HG02610 (cell line): ENCODE measurements at regions not wholly inside any gene's neighbourhood (a gene's known extent, or its start where the extent isn't known, plus 50 kb on each side); places are given as distances from the start of the nearest gene placed in this dataset.

Source experiments
- ATAC-seq: cut with Tn5 transposase; IDR thresholded peaks from one replicate; pipeline ENCODE4 v1.9.1; 2021; ENCODE audit warnings: mild to moderate bottlenecking, moderate library complexity; ENCODE audit not compliant: unreplicated experiment

DNA sequence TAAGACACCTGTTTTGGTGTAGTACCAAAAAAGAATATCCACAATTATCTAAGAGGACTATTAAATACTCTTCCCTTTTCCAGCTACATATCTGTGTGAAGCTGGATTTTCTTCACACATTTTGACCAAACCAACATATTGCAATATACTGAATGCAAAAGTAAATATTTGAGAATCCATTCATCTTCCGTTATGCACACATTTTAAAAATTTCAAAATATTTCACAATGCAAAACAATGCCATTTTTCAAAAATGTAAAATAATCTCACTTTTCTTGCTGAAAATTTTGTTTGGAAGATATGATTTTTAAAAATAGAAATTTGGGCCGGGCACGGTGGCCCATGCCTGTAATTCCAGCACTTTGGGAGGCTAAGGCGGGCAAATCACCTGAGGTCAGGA lies 133.9 kb upstream of the FUT8 start:
- no peak for ATAC-seq

DNA sequence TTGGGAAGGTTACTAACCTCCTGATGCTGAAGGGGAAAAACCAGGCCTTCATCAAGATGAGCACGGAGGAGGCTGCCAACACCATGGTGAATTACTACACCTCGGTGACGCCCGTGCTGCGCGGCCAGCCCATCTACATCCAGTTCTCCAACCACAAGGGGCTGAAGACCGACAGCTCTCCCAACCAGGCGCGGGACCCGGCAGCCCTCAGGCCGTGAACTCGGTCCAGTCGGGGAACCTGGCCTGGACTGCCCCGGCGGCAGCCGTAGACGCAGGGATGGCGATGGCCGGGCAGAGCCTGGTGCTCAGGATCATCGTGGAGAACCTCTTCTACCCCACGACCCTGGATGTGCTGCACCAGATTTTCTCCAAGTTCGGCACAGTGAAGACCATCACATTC lies 133.0 kb upstream of the FUT8 start:
- no peak for ATAC-seq

DNA sequence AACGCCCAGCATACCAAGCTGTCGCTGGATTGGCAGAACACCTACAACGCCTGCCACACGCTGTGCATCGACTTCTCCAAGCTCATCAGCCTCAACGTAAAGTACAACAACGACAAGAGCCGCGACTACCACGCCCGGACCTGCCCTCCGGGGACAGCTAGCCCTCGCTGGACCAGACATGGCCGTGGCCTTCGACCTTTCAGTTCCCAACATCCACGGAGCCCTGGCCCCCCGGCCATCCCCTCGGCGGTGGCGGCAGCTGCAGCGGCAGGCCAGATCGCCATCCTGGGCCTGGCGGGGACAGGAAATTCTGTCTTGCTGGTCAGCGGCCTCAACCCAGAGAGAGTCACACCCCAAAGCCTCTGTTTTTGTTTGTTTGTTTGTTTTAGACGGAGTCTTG lies 132.6 kb upstream of the FUT8 start:
- ATAC-seq, result no peak

DNA sequence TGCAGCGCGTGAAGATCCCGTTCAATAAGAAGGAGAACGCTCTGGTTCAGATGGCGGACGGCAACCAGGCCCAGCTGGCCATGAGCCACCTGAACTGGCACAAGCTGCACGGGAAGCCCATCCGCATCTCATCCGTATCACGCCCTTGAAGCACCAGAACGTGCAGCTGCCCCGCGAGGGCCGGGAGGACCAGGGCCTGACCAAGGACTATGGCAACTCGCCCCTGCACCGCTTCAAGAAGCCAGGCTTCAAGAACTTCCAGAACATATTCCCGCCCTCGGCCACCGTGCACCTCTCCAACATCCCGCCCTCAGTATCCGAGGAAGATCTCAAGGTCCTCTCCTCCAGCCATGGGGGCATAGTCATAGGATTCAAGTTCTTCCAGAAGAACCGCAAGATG lies 131.9 kb upstream of the FUT8 start:
- no peak for ATAC-seq

DNA sequence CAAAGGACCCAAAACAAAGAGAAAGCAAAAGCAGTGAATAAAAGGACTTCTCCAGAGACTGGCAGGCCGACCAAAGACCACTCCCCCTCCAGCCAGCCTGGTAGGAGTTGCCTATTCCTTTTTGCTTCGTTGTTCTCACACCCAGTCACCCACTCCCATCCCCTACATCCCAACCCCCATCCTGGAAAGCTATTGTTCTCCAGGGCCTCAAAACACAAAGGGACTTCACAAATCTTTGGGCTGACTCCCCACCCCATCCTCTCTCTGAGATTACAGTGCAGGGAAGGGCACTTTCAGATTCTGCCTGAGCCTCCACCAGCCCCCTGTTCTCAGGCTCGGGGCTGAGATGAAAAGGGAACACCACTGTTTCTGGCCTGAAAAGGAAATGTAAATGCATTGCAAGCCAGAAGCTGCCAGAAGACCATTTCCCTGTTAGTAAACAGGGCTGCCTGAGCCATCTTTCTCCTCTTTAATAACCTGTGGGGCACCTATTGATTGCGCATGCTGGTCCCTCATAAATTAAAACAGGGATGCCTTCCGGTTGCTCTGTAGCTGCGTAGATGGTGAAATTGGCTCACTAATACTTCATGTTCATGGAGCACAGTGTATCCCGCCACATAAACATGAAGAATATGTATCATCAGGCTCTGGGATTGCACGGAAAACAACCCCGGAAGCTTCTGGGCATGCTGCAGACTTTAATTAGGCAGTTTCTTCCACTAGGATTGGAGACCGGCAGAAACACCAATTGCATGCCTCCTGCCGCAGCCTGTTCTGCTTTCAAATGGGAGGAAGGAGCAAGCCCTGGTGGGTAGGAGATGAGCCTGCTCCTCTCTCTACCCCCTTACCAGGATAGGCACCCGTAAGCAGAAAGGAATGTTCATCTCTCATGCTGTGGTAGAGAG lies 130.3 kb upstream of the FUT8 start:
- ATAC-seq, result no peak

DNA sequence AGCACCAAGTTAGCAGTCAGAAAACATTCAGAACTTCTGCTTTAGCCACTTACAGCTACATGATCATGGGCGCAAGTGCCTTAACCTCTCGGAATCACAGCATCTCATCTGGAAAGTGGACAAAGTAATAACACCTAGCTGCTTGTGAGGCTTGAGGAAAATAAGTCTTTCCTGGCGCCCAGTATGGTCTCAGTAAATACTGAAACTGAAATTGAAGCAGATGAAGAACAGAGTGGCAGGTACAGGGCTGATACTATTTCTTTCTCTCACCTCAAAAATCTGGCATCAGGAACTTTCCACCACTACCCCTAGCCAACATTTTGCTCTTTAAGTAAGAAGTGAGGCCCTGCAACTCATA lies 129.7 kb upstream of the FUT8 start:
- ATAC-seq, result no peak

DNA sequence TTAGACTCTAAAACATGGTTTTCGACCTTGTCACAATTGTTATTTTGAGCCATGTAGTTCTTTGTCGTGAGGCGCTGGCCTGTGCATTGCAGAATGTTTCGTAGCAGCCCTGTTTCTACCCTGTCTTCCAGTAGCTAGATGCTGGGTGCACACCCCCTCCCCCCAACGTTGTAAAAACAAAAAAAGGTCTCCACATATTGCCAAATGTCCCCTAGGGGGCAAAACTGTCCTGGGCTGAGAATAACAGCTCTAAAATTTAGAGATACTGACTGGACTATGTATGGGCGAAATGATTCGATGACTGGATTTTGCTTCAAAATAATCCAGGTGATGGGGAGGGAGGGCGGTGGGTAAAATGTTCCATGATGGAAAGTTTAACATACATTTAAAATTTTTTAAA lies 126.1 kb upstream of the FUT8 start:
- ATAC-seq, result no peak

DNA sequence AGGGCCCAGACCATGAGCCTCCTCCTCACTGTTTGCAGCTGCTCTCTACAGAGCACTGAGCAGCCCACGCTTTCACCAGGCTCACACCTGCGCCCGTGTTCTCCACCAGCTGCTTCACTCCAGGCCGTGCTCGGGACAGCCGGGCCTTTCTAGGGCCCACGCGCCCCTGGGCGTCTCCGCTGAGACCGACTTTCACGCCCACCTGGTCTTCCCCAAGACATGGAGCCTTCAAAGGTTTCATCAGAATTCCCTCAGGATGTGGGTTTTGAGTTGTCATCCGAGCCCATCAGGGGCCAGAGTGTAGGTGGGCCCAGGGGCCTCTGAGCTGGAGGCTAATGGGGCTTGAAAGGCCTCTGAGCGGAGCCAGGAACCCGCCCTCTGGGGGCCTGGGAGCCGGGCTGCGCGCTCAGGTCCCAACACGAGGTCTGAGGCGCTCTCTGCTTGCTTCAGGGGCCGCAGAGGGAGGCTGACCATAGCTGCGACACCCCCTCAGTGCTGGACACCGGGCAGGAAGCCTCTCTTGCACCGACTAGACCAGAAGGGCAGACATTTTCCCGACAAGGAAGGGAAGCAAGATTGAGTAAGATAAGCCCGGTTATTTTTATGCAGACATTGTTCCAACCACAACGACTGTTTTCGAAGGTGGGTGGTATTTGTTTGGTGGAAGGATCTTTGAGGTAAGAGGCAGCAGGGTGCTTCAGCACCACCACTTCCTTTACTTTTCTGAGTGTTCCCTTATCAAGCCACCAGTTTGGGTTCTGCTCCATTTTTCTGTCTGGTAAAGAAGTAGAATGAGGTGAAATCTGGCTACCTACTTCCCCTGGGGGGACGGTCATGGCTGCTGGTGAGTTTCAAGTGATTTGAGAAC lies 125.0 kb upstream of the FUT8 start:
- ATAC-seq, result peak; percentile 58

DNA sequence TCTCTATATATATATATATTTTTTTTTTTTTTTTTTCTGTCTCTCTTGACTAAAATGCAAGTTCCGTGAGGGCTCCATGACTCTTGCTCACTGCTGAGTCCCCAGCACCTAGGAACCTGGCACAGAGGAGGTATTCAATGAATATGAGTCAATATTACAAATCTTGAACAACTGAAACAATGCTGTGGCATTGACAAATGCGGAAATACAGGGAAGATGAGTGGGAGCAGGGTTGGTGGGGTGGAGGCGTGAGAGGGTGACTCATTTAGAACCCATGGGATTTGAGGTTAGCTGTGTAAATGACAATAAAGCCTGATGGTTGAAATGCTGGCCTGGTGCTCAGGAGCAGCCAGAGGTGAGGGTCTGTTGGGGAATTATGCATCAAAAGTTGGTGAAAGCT lies 121.7 kb upstream of the FUT8 start:
- no peak for ATAC-seq

DNA sequence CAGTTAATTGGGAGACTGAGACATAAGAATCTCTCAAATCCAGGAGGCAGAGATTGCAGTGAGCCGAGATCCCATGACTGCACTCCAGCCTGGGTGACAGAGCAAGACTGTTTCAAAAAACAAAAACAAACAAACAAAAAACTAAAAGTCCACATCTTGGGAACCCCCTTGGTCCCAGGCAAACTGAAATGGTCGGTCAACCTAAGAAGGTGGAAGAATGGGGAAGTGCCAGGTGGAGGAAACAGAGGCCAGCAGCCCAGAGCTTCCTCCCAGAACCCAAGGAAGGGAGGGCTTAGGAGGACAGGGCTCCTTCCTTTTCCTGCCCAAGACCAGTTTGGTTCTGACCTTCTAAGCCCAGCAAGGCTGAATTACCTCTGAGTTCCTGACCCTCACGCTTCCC lies 121.0 kb upstream of the FUT8 start:
- no peak for ATAC-seq

DNA sequence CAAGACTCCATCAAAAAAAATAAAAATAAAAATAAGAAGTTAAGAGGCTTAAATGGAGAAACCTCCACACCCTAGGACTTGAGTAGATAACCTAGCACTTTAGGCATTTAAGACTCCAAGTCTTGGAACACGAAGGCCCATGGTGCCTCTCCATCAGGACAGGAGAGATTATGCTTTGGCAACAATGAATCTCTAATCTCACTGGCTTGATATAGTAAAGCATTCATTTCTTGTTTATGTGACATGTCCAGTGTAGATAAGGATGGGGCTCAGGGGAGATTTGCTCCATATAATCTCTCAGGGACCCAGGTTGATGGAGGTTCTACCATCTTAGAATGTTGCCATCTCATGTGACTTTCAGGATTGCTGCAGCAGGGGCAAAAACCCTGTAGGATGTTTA lies 117.7 kb upstream of the FUT8 start:
- no peak for ATAC-seq

DNA sequence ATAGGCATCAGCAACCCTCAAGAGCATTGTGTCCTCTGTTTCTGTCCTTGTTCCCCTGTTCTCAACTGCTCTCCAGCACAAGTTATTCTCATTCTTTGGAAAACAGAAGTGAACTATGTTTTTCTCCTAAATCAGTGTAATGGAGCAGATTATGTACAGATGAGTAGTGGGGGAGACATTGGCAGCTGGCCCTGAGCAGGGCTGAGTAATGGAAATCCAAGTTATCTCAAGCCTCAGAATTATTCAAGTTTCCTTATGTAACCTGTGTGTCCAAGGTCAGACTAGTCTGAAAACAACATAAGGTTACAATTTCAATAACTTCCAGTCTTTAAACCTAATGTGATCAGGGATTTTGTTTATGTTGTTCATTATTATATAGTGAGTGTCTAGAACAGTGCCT lies 116.1 kb upstream of the FUT8 start:
- ATAC-seq, result no peak

DNA sequence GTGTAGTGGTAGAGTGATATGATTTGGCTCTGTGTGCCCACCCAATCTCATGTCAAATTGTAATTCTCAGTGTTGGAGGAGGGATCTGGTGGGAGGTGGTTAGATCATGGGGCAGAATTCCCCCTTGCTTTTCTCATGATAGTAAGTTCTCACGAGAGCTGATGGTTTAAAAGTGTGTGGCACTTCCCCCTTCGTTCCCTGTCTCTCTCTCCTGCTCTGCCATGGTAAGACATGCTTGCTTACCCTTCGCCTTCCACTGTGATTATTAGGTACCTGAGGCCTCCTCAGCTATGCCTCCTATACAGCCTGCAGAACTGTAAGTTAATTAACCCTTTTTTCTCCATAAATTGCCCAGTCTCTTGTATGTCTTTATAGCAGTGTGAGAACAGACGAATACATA lies 115.7 kb upstream of the FUT8 start:
- no peak for ATAC-seq

DNA sequence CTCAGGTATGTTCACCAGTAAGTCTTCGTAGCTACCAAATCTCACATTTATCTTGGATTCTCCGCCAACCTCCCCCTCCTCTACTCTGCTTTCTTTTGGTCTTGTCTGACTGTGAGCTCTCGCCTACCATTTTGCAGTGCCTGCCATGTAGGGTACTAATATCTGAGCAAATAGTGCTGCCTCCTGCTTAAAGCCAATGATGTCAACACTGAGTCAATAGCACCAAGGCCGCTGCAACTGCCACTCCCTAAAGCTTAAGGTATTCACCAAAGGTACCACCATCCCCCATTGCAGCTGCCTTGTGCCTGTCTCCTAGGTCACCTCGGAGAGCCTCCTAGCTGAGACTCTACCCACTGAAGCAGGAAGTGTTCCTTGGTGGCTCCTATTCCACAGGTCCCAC lies 114.8 kb upstream of the FUT8 start:
- ATAC-seq, result no peak

DNA sequence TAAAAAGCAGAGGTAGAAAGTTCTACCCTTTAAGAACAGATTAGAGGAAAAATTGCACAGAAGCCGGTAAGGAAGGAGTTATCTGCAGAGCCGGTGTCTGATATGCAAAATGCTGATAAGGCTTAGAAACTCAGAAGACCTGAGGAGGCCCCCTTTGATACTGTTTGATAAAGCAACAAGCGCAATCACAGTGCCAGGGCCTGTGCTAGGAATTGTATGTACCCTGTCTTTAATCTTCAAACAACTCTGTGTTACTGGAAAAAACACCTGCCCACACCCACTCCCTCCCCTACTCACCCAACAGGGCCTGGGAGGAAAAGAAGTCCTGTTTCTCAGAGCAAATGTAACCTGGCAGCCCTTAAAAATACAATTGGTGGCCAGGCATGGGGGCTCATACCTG lies 112.7 kb upstream of the FUT8 start:
- ATAC-seq, result no peak

DNA sequence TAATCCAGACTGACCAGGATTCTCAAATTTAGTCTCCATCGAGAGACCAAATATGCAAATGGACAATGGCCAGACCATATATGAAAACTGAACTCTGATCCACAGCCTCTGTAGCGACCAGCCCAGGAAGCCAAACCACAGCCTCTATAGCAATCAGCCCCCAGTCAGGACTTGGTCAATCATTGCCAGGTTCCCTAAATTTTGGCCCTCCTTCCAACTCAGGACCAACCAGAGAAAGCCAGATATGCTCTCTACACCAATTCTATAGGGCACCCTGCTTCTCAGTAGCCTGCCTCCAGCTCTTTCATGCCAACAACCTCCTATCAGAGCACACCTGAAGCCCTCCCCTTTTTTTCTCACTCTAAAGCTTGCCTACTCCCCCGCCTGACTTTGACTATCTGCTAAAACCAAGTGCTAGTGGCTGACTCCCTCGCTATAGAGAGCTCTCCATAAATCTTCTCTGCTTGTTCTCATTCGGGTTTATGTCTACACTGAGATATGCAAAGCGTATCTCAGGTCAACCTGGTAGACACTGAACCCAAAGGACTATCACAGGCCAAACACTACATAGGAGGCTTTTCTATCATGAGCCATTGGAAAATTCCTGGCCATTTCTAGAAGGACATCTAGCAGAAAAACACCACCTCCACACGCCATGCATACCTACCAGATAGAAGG lies 110.5 kb upstream of the FUT8 start:
- peak; percentile 43 for ATAC-seq

DNA sequence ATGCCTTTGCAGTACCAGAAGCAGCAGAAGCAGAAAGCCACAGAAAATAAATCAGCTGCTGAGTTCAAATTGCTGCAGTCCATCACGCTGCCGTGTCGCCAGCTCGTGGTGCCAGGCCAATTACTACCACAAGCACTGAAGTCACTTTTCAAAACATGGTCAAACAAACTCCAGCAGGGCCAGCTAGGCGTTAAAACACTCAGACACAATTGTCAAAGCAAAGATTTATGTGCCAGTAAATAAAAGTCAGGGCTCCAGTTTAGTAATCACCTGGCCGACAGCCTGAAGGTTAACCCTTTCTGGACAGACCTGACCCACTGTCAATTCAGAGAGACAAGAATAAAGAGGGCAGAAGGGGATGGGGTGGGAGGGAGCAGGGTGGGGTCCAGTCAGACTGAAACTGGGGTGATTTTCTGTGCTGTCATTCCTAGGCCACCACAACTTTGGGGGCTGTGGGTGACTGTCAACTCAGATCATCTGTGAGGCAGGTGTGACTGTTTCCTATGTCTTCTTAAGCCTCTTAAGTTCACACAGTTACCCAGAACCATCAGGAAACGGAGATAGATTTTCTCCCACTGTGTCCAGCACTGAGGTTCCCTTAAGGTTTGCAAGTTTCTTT lies 109.8 kb upstream of the FUT8 start:
- ATAC-seq, result peak; percentile 76

DNA sequence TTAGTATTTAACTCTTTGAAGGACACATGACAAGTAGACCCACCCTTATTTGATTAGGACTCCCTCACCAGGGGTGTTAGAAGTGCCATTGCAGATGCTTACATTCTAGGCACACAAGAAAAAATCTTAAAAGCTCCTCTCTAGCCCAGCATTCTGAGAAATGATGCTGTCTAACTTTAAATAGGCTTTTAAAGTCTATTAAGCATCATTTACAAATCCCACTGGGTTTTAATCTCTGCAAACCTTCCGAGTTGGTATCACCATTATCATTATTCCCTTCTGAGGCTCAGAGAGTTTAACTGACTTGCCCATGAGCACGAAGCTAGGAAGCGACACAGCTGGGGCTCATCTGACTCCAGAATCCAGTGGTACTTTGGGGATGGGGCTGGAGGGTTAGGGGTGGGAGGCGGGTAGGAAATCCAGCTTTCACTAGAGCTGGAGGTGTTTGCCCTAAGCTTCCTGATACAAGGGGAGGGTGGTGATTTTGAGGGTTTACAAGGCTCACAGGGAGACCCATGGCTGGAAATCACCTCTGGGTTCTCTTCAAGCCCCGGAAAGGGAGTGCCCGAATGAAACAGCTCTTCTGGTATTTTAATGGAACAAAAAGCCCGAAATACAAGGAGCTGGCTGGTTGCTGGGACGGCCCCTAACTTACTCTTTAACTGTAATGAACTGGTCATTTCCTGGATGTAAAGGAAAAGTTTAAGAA lies 109.2 kb upstream of the FUT8 start:
- no peak for ATAC-seq

DNA sequence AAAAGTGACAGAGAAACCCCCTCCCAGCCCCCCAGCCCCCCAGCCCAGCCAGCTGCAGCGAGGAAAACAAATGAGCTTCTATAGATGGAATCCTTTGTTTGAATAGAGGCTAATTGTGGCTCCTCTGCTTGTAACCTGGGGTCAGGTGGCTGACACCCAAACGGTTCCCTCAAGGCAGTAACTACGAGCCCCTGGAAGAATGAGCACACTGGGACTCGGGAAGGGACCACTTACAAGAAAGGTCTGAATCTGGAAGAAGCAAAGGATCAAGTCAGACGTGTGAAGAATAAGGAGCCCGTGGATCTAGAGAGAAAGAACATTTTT lies 108.7 kb upstream of the FUT8 start:
- no peak for ATAC-seq

DNA sequence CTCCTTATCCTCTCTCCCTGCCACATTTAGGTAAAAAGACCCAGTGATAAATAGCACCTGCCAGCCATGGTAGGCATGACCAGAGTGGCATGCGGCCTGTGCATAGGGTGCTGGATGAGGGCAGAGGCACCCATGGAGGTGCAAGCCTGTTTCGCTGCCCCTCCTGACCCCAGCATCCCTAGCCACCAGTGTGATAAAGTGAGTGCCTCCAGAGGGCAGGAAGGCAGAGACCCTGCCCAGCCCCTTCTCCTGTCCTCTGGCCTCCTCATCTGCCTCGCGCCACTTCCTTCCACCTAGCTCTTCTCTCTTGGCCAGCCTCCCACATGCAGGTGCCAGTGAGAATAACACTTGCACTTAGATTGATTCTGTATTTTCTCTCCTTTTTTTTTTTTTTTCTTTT lies 108.3 kb upstream of the FUT8 start:
- ATAC-seq, result no peak

DNA sequence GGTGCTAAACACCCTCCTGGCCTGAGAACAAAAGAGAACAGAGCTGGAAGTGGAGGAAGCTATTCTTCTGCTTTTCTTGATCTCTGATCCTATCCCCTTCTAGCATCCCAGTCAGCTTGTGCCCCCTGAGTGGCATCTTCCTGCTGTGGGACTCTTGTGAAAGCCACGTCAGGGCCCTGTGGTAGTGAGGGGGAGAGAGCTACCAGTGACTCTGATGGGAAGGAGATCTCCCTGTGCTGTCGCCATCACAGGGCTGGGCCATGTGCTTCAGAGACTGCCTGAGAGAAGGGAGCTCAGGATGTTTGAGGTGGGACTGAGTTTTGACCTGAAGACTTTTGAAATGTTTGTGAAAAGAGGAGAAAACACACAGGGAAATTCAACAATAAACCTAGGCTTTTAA lies 107.6 kb upstream of the FUT8 start:
- no peak for ATAC-seq
